Esophagus squamous epithelium (tissue), 5 donors: ENCODE measurements at regions not wholly inside any gene's neighbourhood (a gene's known extent, or its start where the extent isn't known, plus 50 kb on each side); places are given as distances from the start of the nearest gene placed in this dataset.
"Not testable (repeated sequence)": the region's sequence is repeated elsewhere in the genome, so short reads cannot be mapped to it uniquely, and the experiment has no call there.

ENCODE experiments used
- DNase-seq: peaks from one replicate; lab custom pipeline; 2025; lab: John Stamatoyannopoulos, UW
- H3K27ac ChIP-seq, 4 donors: fragments of 200-600 bp; sonication (generic); one replicate each; pipeline ENCODE4 v1.5.1; 2016 to 2019; ENCODE audit warnings: mild to moderate bottlenecking in 1 of 4
- H3K27me3 ChIP-seq, 4 donors: fragments of 200-600 bp; sonication (generic); 1 replicate in 3 of 4; 2 replicates in 1 of 4; pipeline versions ENCODE4 v1.5.1 to v1.6.0; 2017 to 2021; ENCODE audit warnings: antibody characterized with exemption in 1 of 4
- H3K36me3 ChIP-seq, 3 donors: fragments of 200-600 bp; sonication (generic); one replicate each; pipeline ENCODE4 v1.5.1; 2016 to 2019
- H3K4me1 ChIP-seq, 3 donors: fragments of 200-600 bp; sonication (generic); one replicate each; pipeline ENCODE4 v1.5.1; 2017 to 2019
- H3K4me3 ChIP-seq, 4 donors: fragments of 200-600 bp; sonication (generic); 1 replicate in 3 of 4; 2 replicates in 1 of 4; pipeline ENCODE4 v1.5.1; 2016 to 2019; ENCODE audit warnings: mild to moderate bottlenecking in 2 of 4, moderate library complexity in 1 of 4
- H3K9me3 ChIP-seq, 3 donors: fragments of 200-600 bp; sonication (generic); one replicate each; pipeline ENCODE4 v1.5.1; 2016 to 2019
- CTCF ChIP-seq, 6 experiments: fragments of 450-650 bp in 4 of 6; fragments of 200-600 bp in 2 of 6; sonication (generic) in 2 of 6; IDR thresholded peaks; one replicate each; pipeline ENCODE4 v1.5.1; 2016 to 2019; ENCODE audit warnings: antibody characterized with exemption in 6 of 6, mild to moderate bottlenecking in 4 of 6, moderate library complexity in 4 of 6
- POLR2A ChIP-seq, 4 donors: fragments of 450-650 bp; IDR thresholded peaks; one replicate each; pipeline ENCODE4 v1.6.1; 2017; ENCODE audit warnings: antibody characterized with exemption in 4 of 4, mild to moderate bottlenecking in 4 of 4, moderate library complexity in 3 of 4
- WGBS, 2 donors: methylation state at CpG; one replicate each; pipeline ENCODE4 v1.1.5; 2018; 5-methylcytosine and 5-hydroxymethylcytosine counted together
- intact Hi-C: fragments of 100-400 bp; cut with DNase I; formaldehyde crosslinking; loops from one replicate; pipeline ENCODE4 v1.15.0; 2022
- donor health status: DM: yes; HTN: yes; CAD: no.

GRCh38 chr3:26931896-26932295 lies 309.3 kb downstream of the LRRC3B start:
- no peaks in the 10 kb centered on the region for H3K27me3 ChIP-seq
- TF ChIP-seq POLR2A (IDR thresholded peaks at IDR 0.05) (no peak), CTCF (IDR thresholded peaks at IDR 0.05) (no peak)
- intact Hi-C loops, result no loop called here
- no peaks in the 10 kb centered on the region for H3K36me3 ChIP-seq
- no peak overlapping the region for H3K27ac ChIP-seq
- 0 to 14% methylated on average over 1 of the region's 1 CpG for WGBS, 2 donors
- H3K4me1 ChIP-seq, result no peaks in the 10 kb centered on the region
- no peak overlapping the region for H3K4me3 ChIP-seq
- no peak for DNase-seq
- no peaks in the 10 kb centered on the region for H3K9me3 ChIP-seq

- no peaks in the 10 kb centered on the region for H3K27me3 ChIP-seq
- no peaks in the 10 kb centered on the region for H3K36me3 ChIP-seq
- H3K9me3 ChIP-seq, result no peaks in the 10 kb centered on the region
- no peak overlapping the region for H3K27ac ChIP-seq
- no peak for DNase-seq
- no peaks in the 10 kb centered on the region for H3K4me1 ChIP-seq
- intact Hi-C loops, result no loop called here
- no peak for TF ChIP-seq POLR2A (IDR thresholded peaks at IDR 0.05)
- TF ChIP-seq CTCF (IDR thresholded peaks at IDR 0.05), result no peak
- H3K4me3 ChIP-seq, result no peak overlapping the region
- 75 to 77% methylated on average over 3 of the region's 3 CpGs for WGBS, 2 donors
These were observed 310.2 kb downstream of the LRRC3B start for GRCh38 chr3:26932752-26933151.

GRCh38 chr3:26945480-26945879 lies 322.9 kb downstream of the LRRC3B start:
- H3K27me3 ChIP-seq, H3K4me1 ChIP-seq, H3K27ac ChIP-seq, DNase-seq, H3K4me3 ChIP-seq, H3K36me3 ChIP-seq, H3K9me3 ChIP-seq, intact Hi-C loops: not testable (repeated sequence)
- WGBS, 2 donors, result 59 to 63% methylated on average over 4 of the region's 4 CpGs

- Histone ChIP-seq H3K4me3 (no peak overlapping the region), H3K4me1 (no peaks in the 10 kb centered on the region), H3K27ac (no peak overlapping the region), H3K9me3 (no peaks in the 10 kb centered on the region), H3K36me3 (no peaks in the 10 kb centered on the region), H3K27me3 (no peaks in the 10 kb centered on the region)
- DNase-seq, result no peak
- intact Hi-C loops, result no loop called here
- WGBS, 2 donors, result 48 to 57% methylated on average over 1 of the region's 1 CpG
- no peak for TF ChIP-seq CTCF (IDR thresholded peaks at IDR 0.05)
- no peak for TF ChIP-seq POLR2A (IDR thresholded peaks at IDR 0.05)
These were observed 337.8 kb downstream of the LRRC3B start for GRCh38 chr3:26960382-26960781.

- no peaks in the 10 kb centered on the region for H3K4me1 ChIP-seq
- intact Hi-C loops, result no loop called here
- no peaks in the 10 kb centered on the region for H3K27me3 ChIP-seq
- H3K36me3 ChIP-seq, result no peaks in the 10 kb centered on the region
- TF ChIP-seq CTCF (IDR thresholded peaks at IDR 0.05) (no peak), POLR2A (IDR thresholded peaks at IDR 0.05) (no peak)
- no peaks in the 10 kb centered on the region for H3K9me3 ChIP-seq
- H3K4me3 ChIP-seq, result no peak overlapping the region
- WGBS, 2 donors, result 69 to 74% methylated on average over 5 to 6 of the region's 6 CpGs
- no peak overlapping the region for H3K27ac ChIP-seq
- no peak for DNase-seq
These were observed 340.2 kb downstream of the LRRC3B start for GRCh38 chr3:26962492-26963360.
